Thymus (tissue), 11 donors: ENCODE measurements at regions not wholly inside any gene's neighbourhood (a gene's known extent, or its start where the extent isn't known, plus 50 kb on each side); places are given as distances from the start of the nearest gene placed in this dataset.
A peak's percentile ranks its signal among the peaks of the same experiment; 100 is the strongest.
"Not testable (repeated sequence)": the region's sequence is repeated elsewhere in the genome, so short reads cannot be mapped to it uniquely, and the experiment has no call there.

Experiments
- DNase-seq, 9 donors: peaks; one replicate each; pipeline ENCODE4 v3.0.0-alpha.2; 2013; ENCODE audit warnings: low spot score in 9 of 9, low read depth in 6 of 9, missing footprints in 1 of 9
- H3K27ac ChIP-seq, 2 donors: one replicate each; pipeline ENCODE4 v1.5.1; 2013; ENCODE audit warnings: control low read depth in 1 of 2, low read depth in 1 of 2, low read length in 1 of 2, mild to moderate bottlenecking in 1 of 2, moderate library complexity in 1 of 2
- H3K27me3 ChIP-seq, 2 donors: one replicate each; pipeline ENCODE4 v1.5.1; 2013; ENCODE audit warnings: low read length in 1 of 2; ENCODE audit not compliant: control insufficient read depth in 2 of 2, insufficient read depth in 1 of 2
- H3K36me3 ChIP-seq, 2 donors: one replicate each; pipeline ENCODE4 v1.5.1; 2013; ENCODE audit warnings: low read length in 1 of 2, mild to moderate bottlenecking in 1 of 2, moderate library complexity in 1 of 2; ENCODE audit not compliant: control insufficient read depth in 2 of 2, insufficient read depth in 2 of 2
- H3K4me1 ChIP-seq, 2 donors: one replicate each; pipeline ENCODE4 v1.5.1; 2013; ENCODE audit warnings: low read length in 2 of 2; ENCODE audit not compliant: control insufficient read depth in 2 of 2, insufficient read depth in 2 of 2
- H3K4me3 ChIP-seq, 2 donors: one replicate each; pipeline ENCODE4 v1.5.1; 2013; ENCODE audit warnings: low read length in 2 of 2, control low read depth in 1 of 2, mild to moderate bottlenecking in 1 of 2
- H3K9me3 ChIP-seq, 2 donors: one replicate each; pipeline ENCODE4 v1.5.1; 2013; ENCODE audit warnings: low read length in 1 of 2, mild to moderate bottlenecking in 1 of 2; ENCODE audit not compliant: control insufficient read depth in 2 of 2, insufficient read depth in 1 of 2
- WGBS: extraction: QIAGEN DNeasy Blood & Tissue Kit; methylation state at CpG from one replicate; pipeline ENCODE4 v1.1.7; 2013; 5-methylcytosine and 5-hydroxymethylcytosine counted together
- donor health status: healthy.

DNA sequence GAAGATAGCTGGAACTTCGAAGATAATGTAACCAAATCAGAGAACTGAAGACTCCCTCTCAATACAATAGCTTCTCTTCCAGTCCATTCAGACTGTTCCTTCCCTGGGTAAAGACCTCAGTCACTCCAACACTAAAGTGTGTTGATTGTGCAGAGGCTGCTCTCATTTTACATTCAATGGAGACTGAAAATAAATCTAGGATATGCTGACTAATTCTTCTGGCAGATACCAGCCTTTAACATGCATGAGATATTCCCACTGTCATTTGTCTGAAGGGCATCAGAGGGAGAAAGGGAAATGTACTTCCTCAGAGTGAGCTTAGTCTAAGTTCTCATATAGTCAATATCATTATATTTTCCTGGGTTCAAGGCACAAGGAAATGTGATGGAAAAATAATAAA is 166.4 kb upstream of the IRAK1BP1 start:
- Histone ChIP-seq H3K4me1 (no peaks in the 10 kb centered on the region), H3K4me3 (no peak overlapping the region), H3K36me3 (no peaks in the 10 kb centered on the region), H3K9me3 (no peaks in the 10 kb centered on the region), H3K27me3 (no peaks in the 10 kb centered on the region), H3K27ac (no peak overlapping the region)
- DNase-seq: no peak
- WGBS: 89% methylated on average over 1 of the region's 1 CpG

DNA sequence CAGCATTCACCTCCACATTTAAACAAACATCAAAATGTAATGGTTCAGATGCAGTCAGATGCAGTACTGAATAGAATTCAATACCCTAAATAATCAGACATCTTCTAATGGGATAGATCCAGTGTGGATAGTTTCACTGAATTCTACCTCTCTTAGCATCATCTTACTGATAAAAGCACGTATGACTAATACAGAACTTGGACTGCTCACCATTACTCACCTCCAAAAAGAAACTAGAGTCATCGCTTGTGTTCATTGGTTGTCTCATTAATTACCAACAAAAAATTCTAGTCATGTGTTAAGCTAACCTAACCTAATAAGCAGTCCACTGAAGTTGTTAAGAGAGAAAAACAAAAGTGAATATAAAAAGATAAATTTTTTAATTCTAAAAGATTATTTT is 165.9 kb upstream of the IRAK1BP1 start:
- Histone ChIP-seq H3K36me3 (no peaks in the 10 kb centered on the region), H3K27me3 (no peaks in the 10 kb centered on the region), H3K4me3 (no peak overlapping the region), H3K9me3 (no peaks in the 10 kb centered on the region), H3K4me1 (no peaks in the 10 kb centered on the region), H3K27ac (no peak overlapping the region)
- whole genome bisulfite sequencing: 90% methylated on average over 2 of the region's 2 CpGs
- no peak for DNase-seq

DNA sequence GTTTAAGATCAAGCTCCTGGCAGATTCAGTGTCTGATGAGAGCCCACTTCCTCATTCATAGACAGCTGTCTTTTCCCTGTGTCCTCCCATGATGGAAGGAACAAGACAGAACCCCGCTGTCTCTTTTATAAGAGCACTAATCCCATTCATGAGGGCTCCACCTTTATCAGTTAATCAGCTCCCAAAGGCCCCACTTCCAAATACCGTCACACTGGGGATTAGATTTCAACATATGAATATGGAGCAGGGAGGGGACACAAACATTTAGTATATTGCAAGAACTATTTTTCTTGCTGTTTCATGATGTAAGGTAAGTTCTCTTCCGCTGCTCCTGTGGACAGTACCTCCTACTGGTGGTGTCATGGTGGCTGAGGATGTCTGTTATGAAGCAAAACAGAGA is 158.3 kb upstream of the IRAK1BP1 start:
- H3K4me3 ChIP-seq: no peak overlapping the region
- 88% methylated on average over 3 of the region's 3 CpGs for WGBS
- no peak overlapping the region for H3K27ac ChIP-seq
- no peaks in the 10 kb centered on the region for H3K27me3 ChIP-seq
- DNase-seq: no peak
- no peaks in the 10 kb centered on the region for H3K4me1 ChIP-seq
- H3K36me3 ChIP-seq: no peaks in the 10 kb centered on the region
- no peaks in the 10 kb centered on the region for H3K9me3 ChIP-seq

DNA sequence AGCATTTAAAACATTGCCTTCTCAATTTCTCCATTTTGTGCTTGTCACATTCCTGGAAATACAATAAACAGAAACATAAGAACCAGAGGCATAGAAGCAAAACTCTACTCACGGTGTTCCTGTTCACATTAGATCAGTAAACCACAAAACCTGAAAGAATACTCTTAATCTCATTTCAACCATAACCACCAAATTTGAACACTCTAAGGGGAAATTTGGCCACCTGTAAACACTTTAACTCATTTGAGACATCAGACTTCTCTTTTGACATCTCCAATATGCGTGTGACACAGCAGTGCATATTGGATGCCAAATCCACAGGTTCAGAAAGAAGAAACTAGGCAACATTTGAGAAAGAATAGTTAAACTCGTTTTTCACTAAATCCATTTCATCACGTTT is 153.8 kb upstream of the IRAK1BP1 start:
- WGBS: 81% methylated on average over 4 of the region's 4 CpGs
- H3K27me3 ChIP-seq: no peaks in the 10 kb centered on the region
- H3K36me3 ChIP-seq: no peaks in the 10 kb centered on the region
- H3K9me3 ChIP-seq: no peaks in the 10 kb centered on the region
- H3K4me3 ChIP-seq: no peak overlapping the region
- DNase-seq: peak in 1 of 9 donors; percentile 4
- H3K27ac ChIP-seq: no peak overlapping the region
- no peaks in the 10 kb centered on the region for H3K4me1 ChIP-seq

DNA sequence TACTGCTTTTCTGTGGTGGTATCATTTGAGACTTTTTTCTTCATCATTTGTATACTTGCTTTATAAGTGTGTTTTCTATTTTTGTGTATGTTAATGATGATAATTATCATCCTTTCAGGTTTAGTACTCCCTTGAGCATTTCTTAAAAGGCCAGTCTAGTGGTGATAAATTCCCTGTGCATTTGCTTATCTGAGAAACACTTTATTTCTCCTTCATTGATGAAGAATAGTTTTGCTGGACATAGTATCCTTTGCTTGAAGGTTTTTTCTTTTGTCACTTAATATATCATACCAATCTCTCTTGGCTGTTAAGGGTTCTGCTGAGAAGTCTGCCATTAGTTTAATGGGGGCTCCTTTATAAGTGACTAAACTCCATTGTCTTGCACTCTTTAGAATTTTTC is 123.2 kb upstream of the IRAK1BP1 start:
- no peaks in the 10 kb centered on the region for H3K27me3 ChIP-seq
- no peak for DNase-seq
- H3K4me1 ChIP-seq: no peaks in the 10 kb centered on the region
- peaks cover 0 to 5% of the 10 kb centered on the region in 2 donors for H3K9me3 ChIP-seq
- H3K4me3 ChIP-seq: no peak overlapping the region
- H3K36me3 ChIP-seq: no peaks in the 10 kb centered on the region
- H3K27ac ChIP-seq: no peak overlapping the region

DNA sequence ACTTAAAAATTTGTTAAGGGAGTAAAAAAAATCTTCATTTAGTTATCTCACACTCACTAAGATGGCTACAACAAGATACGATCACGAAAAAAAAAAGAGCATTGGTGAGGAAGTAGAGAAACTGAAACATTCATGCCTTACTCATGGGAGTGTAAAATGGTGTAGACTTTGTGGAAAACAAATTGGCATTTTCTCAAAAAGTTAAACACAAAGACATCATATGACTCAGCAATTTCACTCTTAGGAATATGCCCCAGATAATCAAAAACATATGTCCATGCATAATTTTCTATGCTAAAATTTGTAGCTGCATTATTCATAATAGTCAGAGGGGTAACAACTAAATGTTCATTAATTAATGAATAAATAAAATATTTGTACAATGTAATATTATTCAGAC is 120.9 kb upstream of the IRAK1BP1 start:
- H3K27ac ChIP-seq: no peak overlapping the region
- H3K4me1 ChIP-seq: no peaks in the 10 kb centered on the region
- WGBS: 92% methylated on average over 2 of the region's 2 CpGs
- no peak overlapping the region for H3K4me3 ChIP-seq
- H3K9me3 ChIP-seq: peaks cover 0 to 5% of the 10 kb centered on the region in 2 donors
- no peaks in the 10 kb centered on the region for H3K36me3 ChIP-seq
- H3K27me3 ChIP-seq: no peaks in the 10 kb centered on the region
- no peak for DNase-seq

DNA sequence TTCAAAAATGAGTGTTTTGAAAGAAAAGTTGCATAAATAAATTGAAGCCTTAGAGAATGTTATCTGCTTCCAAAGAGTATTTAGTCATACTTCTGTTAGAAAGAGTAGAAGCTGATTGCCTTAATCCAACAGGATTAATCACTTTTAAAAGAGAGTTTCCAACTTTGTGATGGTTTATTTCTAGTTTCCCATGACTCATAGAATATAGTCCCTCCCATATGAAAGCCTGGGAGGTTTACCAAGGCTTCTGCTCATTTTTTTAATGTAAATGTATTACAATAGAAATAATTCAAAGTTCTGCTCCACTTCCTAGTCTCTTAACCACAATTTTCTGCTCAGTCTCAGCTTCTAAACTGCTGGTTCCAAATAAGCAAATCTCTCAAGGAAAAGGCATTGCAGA is 118.0 kb upstream of the IRAK1BP1 start:
- no peaks in the 10 kb centered on the region for H3K4me1 ChIP-seq
- peaks cover 0 to 18% of the 10 kb centered on the region in 2 donors for H3K9me3 ChIP-seq
- no peaks in the 10 kb centered on the region for H3K27me3 ChIP-seq
- no peak overlapping the region for H3K4me3 ChIP-seq
- no peak overlapping the region for H3K27ac ChIP-seq
- no peak for DNase-seq
- no peaks in the 10 kb centered on the region for H3K36me3 ChIP-seq

DNA sequence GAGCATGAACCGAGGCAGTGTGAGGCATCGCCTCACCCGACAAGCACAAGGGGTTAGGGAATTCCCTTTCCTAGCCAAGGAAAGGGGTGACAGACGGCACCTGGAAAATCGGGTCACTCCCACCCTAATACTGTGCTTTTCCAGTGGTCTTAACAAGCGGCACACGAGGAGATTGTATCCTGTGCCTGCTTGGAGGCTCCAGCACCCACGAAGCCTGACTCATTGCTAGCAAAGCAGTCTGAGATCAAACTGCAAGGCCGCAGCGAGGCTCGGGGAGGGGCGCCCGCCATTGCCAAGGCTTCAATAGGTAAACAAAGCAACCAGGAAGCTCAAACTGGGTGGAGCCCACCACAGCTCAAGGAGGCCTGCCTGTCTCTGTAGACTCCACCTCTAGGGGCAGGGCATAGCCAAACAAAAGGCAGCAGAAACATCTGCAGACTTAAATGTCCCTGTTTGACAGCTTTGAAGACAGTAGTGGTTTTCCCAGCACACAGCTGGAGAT is 109.0 kb upstream of the IRAK1BP1 start:
- not testable (repeated sequence) for H3K4me3 ChIP-seq, H3K27ac ChIP-seq, DNase-seq, H3K27me3 ChIP-seq, H3K4me1 ChIP-seq, H3K36me3 ChIP-seq
- H3K9me3 ChIP-seq: peaks cover 0 to 18% of the 10 kb centered on the region in 2 donors
- WGBS: 84% methylated on average over 13 of the region's 13 CpGs

DNA sequence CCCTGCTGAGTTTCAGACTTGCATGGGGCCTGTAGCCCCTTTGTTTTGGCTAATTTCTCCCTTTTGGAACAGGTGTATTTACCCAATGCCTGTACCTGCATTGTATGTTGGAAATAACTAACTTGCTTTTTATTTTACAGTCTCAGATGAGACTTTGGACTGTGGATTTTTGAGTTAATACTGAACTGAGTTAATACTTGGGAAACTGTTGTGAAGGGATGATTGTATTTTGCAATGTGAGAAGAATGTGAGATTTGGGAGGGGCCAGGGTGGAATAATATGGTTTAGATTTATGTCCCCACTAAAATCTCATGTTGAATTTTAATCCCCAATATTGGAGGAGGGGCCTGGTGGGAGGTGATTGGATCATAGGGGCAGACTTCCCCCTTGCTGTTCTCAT is 99.1 kb upstream of the IRAK1BP1 start:
- Histone ChIP-seq H3K27ac (no peak overlapping the region), H3K4me1 (no peaks in the 10 kb centered on the region), H3K4me3 (no peak overlapping the region), H3K27me3 (no peaks in the 10 kb centered on the region), H3K9me3 (no peaks in the 10 kb centered on the region), H3K36me3 (no peaks in the 10 kb centered on the region)
- no peak for DNase-seq

DNA sequence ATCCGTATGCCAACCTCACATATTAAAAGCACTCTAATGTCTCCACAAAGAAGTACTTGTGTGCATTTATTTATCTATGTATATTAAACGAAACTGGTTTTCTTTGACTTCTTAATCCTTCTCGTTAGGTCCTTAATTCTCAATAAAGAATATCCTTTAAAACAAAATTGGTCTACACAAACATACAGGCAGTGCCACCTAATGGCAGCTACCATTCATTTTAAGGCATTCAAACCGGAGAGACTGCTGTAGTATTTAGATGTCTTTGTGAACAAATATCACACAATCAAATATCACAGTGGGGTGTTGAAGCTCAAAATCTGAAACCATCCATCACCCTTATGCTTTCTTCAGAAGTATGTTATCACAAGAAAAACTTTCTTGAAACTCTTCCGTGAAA is 96.6 kb upstream of the IRAK1BP1 start:
- Histone ChIP-seq H3K9me3 (no peaks in the 10 kb centered on the region), H3K27me3 (no peaks in the 10 kb centered on the region), H3K4me3 (no peak overlapping the region), H3K4me1 (no peaks in the 10 kb centered on the region), H3K36me3 (no peaks in the 10 kb centered on the region), H3K27ac (no peak overlapping the region)
- 76% methylated on average over 5 of the region's 5 CpGs for WGBS
- DNase-seq: no peak
